ENCODE measurements at regions not wholly inside any gene's neighbourhood (a gene's known extent, or its start where the extent isn't known, plus 50 kb on each side); places are given as distances from the start of the nearest gene placed in this dataset.

DNA sequence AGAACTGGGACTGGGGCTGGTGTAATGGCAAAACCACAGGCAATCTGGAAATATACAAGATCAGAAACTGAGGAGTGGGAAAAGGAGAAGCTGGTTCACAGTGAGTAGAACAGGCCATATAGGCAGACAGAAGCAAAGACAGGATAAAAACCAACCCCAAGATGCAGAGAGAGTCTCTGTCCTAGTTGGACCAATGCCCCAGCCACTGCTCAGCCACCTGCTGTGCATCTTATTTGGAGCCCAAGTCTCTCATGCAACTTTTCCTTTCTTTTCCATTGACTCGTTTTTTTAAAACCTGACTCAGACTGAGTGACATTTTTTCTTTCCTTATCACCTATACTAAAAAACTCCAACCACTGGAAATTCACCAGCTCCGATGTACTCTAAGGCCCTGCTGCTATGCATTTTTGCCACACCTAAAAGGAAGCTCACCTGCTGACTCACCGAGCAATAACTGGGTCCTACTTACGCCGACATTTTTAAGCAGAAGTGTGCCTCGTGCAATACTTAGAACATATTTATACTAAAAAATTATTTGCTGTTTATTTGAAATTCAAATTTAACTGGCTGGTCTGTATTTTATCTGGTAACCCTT is 100.8 kb upstream of the XYLT1 start:
- no peaks in the 10 kb centered on the region for H3K36me3 Mint-ChIP-seq
- no peaks in the 10 kb centered on the region for H3K27me3 Mint-ChIP-seq
- no peak overlapping the region for H3K4me3 Mint-ChIP-seq
- H3K4me1 Mint-ChIP-seq, result no peaks in the 10 kb centered on the region
- H3K9me3 Mint-ChIP-seq, result no peaks in the 10 kb centered on the region
- no peak overlapping the region for H3K27ac Mint-ChIP-seq

DNA sequence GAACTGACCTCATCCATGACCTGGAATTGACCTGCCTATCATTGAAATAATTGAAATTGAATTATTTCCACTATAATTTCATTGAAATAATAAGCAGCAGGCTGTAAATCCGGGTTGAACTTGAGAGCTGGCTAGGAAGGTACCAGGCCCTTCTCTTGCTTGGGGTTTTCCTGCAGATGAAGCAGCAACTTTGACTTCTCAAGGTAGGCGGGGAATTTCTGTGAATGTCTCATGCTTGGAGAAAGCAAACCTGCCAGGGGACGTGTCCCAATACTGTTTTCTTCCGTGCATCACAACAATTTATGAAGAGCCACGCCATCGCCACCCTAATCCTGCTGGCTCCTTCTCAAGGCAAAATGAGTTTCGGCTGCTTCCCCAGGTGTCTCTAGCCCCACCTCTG is 97.5 kb upstream of the XYLT1 start:
- no peaks in the 10 kb centered on the region for H3K36me3 Mint-ChIP-seq
- H3K4me1 Mint-ChIP-seq, result no peaks in the 10 kb centered on the region
- no peaks in the 10 kb centered on the region for H3K9me3 Mint-ChIP-seq
- no peak overlapping the region for H3K27ac Mint-ChIP-seq
- no peaks in the 10 kb centered on the region for H3K27me3 Mint-ChIP-seq
- no peak overlapping the region for H3K4me3 Mint-ChIP-seq

DNA sequence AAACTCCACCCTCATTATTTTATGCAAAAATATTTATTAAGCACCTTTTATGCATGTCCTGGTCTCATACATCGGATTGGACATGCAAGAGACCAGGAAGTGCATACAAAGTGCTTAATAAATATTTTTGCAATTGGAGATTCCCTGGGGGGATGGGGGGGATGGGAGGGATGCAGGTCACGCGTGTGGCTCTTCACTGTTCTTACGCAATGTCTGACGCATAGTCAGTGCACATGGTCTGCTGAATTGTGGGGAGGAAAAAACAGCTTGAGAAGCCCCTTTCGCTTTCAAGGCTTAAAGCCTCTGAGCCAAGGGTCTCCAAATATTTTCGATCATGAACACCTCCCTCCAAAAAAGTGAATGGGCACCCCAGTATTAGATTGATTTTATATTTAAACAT is 96.7 kb upstream of the XYLT1 start:
- Mint-ChIP-seq H3K4me1 (no peaks in the 10 kb centered on the region), H3K9me3 (no peaks in the 10 kb centered on the region), H3K27ac (no peak overlapping the region), H3K36me3 (no peaks in the 10 kb centered on the region), H3K27me3 (peaks cover 2% of the 10 kb centered on the region), H3K4me3 (no peak overlapping the region)

DNA sequence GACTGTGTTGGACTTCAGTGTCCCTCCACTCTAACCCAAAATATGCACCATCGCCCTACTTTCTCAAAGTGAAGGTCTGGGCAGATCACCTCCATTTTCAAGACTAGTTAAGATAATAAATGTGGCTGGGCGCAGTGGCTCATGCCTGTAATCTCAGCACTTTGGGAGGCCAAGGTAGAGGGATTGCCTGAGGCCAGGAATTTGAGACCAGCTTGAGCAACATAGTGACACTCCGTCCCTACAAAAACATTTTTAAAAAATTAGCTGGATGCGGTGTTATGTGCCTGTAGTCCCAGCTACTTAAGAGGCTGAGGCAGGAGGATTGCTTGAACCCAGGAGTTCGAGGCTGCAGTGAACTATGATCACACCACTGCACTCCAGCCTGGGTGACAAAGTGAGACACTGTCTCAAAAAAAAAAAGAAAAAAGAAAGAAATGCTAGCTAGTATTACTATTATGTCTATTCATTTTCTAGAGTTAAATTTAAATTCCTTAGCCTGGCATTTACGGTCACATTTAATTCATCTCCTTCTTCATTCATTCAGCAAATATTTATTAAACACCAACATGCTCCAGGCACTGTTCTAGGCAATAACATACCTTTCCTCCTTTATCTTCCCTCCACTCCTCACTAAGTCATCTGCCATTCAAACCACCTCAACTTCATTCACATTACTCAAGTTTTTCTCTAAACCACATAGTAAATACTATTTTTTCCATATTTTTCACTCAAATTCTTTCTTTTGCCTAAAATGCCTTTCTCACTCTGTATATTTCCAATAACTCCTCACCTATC is 96.1 kb upstream of the XYLT1 start:
- Mint-ChIP-seq H3K4me1 (no peaks in the 10 kb centered on the region), H3K4me3 (no peak overlapping the region), H3K9me3 (no peaks in the 10 kb centered on the region), H3K27me3 (peaks cover 2% of the 10 kb centered on the region), H3K27ac (no peak overlapping the region), H3K36me3 (no peaks in the 10 kb centered on the region)

DNA sequence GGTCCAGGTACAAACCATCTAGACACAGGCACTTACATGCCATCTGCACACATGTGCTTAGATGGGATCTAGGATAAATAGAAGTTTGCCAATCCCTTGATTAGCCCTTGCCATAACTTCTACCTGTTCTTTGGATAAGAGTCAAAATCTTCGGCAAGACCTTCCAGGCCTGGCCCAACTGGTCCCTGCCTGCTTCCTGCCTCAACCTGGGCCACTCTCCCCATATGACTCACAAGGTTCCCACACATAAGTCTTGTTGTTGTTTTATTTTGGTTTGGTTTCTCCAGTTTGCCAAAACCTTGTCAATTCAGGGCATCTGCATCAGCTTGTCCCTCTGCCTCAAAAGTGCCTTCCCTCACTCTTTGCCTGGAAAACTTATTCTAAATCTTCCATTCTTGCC is 95.3 kb upstream of the XYLT1 start:
- no peak overlapping the region for H3K27ac Mint-ChIP-seq

DNA sequence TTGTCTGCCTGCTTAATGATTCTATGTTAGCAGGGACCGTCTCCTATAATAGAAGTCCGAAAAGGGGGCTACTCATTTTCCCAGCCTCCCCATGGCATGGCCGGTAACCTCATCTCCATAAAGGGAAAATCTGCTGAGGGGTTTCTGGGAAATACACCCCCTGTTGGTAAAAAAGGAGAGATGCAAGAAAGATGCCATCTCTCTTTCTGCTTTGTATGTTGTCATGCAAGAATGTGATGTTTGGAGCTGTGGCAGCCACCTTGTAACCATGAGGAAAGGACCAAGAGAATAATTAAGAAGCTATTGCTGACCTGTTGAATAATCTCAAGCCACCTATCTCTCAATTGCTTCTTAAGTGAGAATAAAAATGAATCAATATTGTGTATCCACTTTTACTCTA is 94.8 kb upstream of the XYLT1 start:
- Mint-ChIP-seq H3K27me3 (peaks cover 2% of the 10 kb centered on the region), H3K4me3 (no peak overlapping the region), H3K9me3 (no peaks in the 10 kb centered on the region), H3K36me3 (no peaks in the 10 kb centered on the region), H3K27ac (no peak overlapping the region), H3K4me1 (no peaks in the 10 kb centered on the region)

More for the DNA sequence above, 95.3 kb upstream of the XYLT1 start:
- no peaks in the 10 kb centered on the region for H3K4me1 Mint-ChIP-seq
- H3K9me3 Mint-ChIP-seq, result no peaks in the 10 kb centered on the region
- H3K36me3 Mint-ChIP-seq, result no peaks in the 10 kb centered on the region
- no peak overlapping the region for H3K4me3 Mint-ChIP-seq
- H3K27me3 Mint-ChIP-seq, result peaks cover 2% of the 10 kb centered on the region

DNA sequence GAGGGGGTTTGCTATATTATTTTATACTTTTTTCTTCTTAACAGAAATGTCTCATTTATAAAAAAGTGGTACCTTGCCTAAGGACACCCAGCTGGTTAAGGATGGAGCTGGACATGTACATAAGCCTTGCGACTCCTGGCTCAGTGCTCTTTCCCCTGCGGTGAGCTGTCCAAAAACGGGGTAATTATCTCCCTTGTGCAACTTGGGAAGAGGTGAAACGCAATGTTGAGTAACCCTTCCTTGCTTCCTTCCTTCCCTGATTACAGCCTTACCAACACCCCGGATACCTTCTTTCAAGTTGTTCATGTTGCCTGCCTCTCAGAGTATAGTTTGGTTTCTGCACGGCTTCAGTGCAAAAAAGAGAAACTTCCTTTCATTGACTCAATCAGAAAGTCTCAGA is 94.1 kb upstream of the XYLT1 start:
- no peak overlapping the region for H3K27ac Mint-ChIP-seq
- peaks cover 4% of the 10 kb centered on the region for H3K27me3 Mint-ChIP-seq
- no peaks in the 10 kb centered on the region for H3K4me1 Mint-ChIP-seq
- H3K4me3 Mint-ChIP-seq, result no peak overlapping the region
- H3K36me3 Mint-ChIP-seq, result no peaks in the 10 kb centered on the region
- H3K9me3 Mint-ChIP-seq, result no peaks in the 10 kb centered on the region

DNA sequence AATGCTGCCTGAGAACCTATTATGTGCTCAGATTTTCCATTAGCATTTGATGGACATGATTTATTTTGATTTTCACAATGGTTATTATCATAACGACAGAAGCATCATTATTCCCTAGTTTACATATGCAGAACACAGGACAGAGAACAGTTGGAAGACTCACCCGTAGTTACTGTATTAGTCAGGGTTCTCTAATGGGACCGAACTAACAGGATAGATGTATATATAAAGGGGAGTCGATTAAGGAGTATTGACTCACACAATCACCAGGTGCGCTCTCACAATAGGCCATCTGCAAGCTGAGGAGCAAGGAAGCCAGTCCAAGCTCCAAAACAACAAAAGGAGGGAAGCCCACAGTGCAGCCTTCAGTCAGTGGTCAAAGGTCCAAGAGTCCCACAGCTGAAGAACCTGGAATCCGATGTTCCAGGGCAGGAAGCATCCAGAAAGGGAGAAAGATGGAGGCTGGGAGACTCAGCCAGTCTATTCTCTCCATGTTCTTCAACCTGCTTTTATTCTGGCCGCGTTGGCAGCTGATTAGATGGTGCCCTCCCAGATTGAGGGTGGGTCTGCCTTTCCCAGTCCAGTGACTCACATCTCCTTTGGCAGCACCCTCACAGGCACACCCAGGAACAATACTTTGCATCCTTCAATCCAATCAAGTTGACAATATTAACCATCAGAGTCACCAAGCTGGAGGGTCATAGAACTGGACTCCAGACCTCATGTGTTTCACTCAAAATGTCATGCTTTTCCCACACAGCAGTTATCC is 92.7 kb upstream of the XYLT1 start:
- Mint-ChIP-seq H3K27ac (no peak overlapping the region), H3K9me3 (no peaks in the 10 kb centered on the region), H3K27me3 (peaks cover 4% of the 10 kb centered on the region), H3K4me3 (no peak overlapping the region), H3K4me1 (no peaks in the 10 kb centered on the region), H3K36me3 (no peaks in the 10 kb centered on the region)

DNA sequence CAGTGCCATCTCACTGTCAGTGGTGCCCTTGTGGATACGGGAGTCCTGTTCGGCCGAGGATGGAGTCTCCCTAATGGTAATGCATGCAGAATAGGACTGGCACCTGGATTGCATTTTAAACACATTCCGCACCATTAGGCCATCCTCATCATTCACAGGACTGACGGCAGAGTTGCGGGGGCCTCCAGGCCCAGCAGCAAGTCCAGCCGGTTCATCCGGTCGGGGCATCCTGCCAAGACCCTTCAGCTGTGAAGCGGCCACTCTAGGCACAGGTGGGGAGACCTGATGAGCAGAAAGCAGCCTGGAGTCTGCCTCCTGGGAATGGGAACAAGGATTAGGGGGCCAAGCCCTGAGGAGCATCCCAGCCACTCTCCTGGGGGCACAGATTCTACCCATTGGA is 90.3 kb upstream of the XYLT1 start:
- Mint-ChIP-seq H3K36me3 (no peaks in the 10 kb centered on the region), H3K4me1 (no peaks in the 10 kb centered on the region), H3K9me3 (no peaks in the 10 kb centered on the region), H3K27me3 (peaks cover 4% of the 10 kb centered on the region), H3K4me3 (no peak overlapping the region), H3K27ac (no peak overlapping the region)

DNA sequence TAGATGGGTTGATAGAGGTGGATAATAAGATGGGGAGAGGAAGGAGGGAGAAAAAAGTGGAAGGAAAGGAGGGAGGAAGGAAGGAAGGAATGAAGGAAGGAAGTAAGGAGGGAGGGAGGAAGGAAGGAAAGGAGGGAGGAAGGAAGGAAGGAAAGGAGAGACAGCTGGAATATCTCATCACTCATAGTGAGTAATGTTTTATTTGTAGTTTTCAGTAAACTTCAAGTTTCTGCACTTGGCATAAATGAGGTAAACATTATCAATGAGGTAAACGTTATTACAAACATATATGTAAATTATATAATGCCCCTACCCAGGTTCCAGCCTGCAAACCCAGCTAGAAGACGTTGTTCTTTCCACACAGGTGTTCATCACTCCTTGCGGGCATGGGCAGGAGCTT is 89.8 kb upstream of the XYLT1 start:
- Mint-ChIP-seq H3K9me3 (no peaks in the 10 kb centered on the region), H3K27ac (no peak overlapping the region), H3K27me3 (peaks cover 4% of the 10 kb centered on the region), H3K36me3 (no peaks in the 10 kb centered on the region), H3K4me3 (no peak overlapping the region), H3K4me1 (no peaks in the 10 kb centered on the region)

DNA sequence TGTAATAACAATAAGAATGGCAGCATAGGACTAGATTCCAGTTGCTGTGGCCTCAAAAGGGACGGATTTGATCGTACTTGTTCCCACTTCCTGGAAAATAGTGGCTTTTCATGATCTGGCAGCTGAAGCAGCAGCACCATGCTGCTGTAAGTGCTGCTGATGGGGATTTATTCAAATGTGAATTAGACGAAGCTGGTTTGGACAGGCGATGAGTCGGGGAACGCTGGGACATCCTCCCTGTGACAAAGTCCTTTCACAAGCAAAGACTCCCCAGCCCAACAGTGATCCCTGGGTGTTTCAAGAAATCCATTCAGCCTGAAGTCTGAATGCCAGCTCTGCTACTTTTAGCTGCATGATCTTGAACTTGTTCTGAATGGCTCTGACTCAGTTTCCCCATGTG is 88.6 kb upstream of the XYLT1 start:
- no peaks in the 10 kb centered on the region for H3K9me3 Mint-ChIP-seq
- no peak overlapping the region for H3K4me3 Mint-ChIP-seq
- H3K27me3 Mint-ChIP-seq, result peaks cover 5% of the 10 kb centered on the region

DNA sequence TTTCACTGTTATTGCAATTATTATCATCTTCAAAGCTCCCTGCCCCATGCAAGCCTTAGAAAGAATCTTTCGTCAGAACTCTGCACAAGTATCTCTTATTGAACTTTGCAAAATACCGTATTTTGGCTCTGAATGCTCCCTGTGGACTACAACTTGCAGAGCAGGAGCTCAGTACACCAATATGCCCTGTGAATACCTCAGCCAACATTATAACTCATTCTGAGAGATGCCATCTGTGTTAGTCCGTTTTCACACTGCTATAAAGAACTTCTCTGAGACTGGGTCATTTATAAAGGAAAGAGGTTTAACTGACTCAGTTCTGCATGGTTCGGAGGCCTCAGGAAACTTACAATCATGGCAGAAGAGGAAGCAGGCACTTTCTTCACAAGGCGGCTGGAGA is 87.2 kb upstream of the XYLT1 start:
- H3K27me3 Mint-ChIP-seq, result peaks cover 6% of the 10 kb centered on the region
- H3K36me3 Mint-ChIP-seq, result no peaks in the 10 kb centered on the region
- H3K27ac Mint-ChIP-seq, result no peak overlapping the region
- no peak overlapping the region for H3K4me3 Mint-ChIP-seq
- no peaks in the 10 kb centered on the region for H3K4me1 Mint-ChIP-seq
- no peaks in the 10 kb centered on the region for H3K9me3 Mint-ChIP-seq

More for the DNA sequence above, 88.6 kb upstream of the XYLT1 start:
- no peaks in the 10 kb centered on the region for H3K36me3 Mint-ChIP-seq
- no peak overlapping the region for H3K27ac Mint-ChIP-seq
- no peaks in the 10 kb centered on the region for H3K4me1 Mint-ChIP-seq

DNA sequence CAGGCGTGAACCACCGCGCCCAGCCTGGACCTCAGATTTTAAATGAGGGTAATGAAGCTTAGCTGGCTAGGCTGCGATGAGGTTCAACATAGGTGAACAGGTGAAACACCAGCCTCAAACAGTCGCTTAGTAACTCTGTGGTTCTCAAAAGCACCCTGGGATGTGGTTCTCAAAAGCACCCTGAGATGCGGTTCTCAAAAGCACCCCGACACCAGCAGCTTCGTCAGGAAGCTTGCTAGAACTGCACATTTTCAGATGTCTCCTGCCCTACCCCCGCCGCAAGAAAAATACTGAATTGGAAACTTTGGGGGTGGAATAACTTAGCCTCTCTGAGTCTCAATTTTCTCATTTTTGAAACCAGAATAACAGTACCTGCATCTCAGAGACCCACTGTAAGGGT is 86.7 kb upstream of the XYLT1 start:
- Mint-ChIP-seq H3K4me3 (no peak overlapping the region), H3K27me3 (peaks cover 4% of the 10 kb centered on the region), H3K36me3 (no peaks in the 10 kb centered on the region), H3K9me3 (no peaks in the 10 kb centered on the region), H3K27ac (no peak overlapping the region), H3K4me1 (no peaks in the 10 kb centered on the region)

DNA sequence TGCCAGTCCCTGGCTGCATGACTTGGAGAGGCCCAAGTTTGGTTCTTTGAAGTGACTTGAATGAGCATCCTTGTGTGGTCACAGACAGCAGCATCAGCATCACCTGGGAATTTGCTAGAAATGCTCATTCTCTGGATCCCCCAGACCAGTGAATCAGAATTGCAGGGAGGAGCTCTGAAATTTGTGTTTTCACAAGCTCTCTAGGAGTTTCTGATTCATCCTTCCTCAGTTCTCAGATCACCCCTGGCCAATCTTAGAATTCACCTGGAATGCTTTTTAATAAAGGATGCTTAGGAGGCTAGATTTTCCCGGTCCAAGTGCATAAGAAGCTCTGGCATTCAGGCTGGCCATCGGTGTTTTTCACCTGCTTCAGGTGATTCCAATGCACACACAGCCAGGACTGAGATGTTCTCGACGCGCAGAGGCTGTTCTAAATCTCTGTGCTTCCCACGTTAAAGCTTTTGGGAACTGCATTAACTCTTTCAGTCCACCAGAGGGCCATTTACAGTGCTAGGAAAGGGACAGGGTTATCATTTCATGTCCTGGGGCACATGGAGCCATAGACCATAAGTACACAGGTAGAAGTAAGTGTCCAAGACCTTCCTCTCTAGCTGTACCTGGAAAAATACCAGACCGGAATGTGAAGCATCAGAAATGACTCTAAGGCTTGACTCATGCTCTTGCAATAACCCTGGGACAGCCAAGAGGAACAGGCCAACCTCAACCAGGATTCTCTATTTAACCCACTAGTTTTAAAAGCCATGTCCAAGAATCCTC is 85.7 kb upstream of the XYLT1 start:
- Mint-ChIP-seq H3K36me3 (no peaks in the 10 kb centered on the region), H3K9me3 (no peaks in the 10 kb centered on the region), H3K27ac (no peak overlapping the region), H3K4me3 (no peak overlapping the region), H3K4me1 (no peaks in the 10 kb centered on the region), H3K27me3 (peaks cover 4% of the 10 kb centered on the region)

DNA sequence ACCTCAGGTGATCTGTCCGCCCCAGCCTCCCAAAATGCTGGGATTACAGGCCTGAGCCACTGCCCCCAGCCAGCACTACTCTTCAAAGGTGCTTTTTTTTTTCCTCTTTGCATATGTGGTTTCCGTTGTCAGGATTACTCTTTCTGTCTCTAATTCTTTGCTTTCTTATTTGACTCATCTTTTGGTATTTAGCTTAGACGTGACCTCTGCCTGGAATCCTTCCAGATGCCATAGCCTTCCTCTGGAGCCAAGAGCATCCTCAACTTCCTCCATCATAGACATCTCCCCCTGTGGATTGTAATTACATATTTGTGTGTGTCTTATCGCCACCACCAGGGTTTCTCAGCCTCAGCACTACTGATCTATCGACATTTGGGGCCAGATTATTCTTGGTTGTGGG is 84.4 kb upstream of the XYLT1 start:
- no peak overlapping the region for H3K4me3 Mint-ChIP-seq

More for the DNA sequence above, 84.4 kb upstream of the XYLT1 start:
- Mint-ChIP-seq H3K27me3 (peaks cover 3% of the 10 kb centered on the region), H3K27ac (no peak overlapping the region), H3K4me1 (no peaks in the 10 kb centered on the region), H3K36me3 (no peaks in the 10 kb centered on the region), H3K9me3 (no peaks in the 10 kb centered on the region)

All from activated naive CD4-positive, alpha-beta T cell treated with anti-CD3 and anti-CD28 coated beads, Interleukin-2, amount 50 U/mL, for 24 hours (primary cell).